Nephron (organoid): ENCODE measurements at regions not wholly inside any gene's neighbourhood (a gene's known extent, or its start where the extent isn't known, plus 50 kb on each side); places are given as distances from the start of the nearest gene placed in this dataset.

Experiments used
- H3K27ac Mint-ChIP-seq, 3 experiments: 2 replicates each; pipeline ENCODE4 v1.8.0; 2020; ENCODE audit warnings: mixed read lengths in 3 of 3, mild to moderate bottlenecking in 2 of 3, moderate library complexity in 1 of 3
- H3K27me3 Mint-ChIP-seq: 2 replicates; pipeline ENCODE4 v1.8.0; 2021; ENCODE audit warnings: low read depth, mild to moderate bottlenecking, moderate library complexity, mixed read lengths
- H3K36me3 Mint-ChIP-seq: 2 replicates; pipeline ENCODE4 v1.8.0; 2020; ENCODE audit warnings: low read depth, mixed read lengths
- H3K4me1 Mint-ChIP-seq: 2 replicates; pipeline ENCODE4 v1.8.0; 2020; ENCODE audit warnings: mixed read lengths
- H3K4me3 Mint-ChIP-seq, 3 experiments: 2 replicates each; pipeline ENCODE4 v1.8.0; 2020; ENCODE audit warnings: mild to moderate bottlenecking in 3 of 3, mixed read lengths in 3 of 3, moderate library complexity in 2 of 3
- H3K9me3 Mint-ChIP-seq: 2 replicates; pipeline ENCODE4 v1.8.0; 2020; ENCODE audit warnings: mixed read lengths
- CTCF ChIP-seq, 3 experiments: fragments of 200-600 bp; sonication (generic); IDR thresholded peaks; one replicate each; pipeline ENCODE4 v1.5.0; 2021; ENCODE audit warnings: antibody characterized with exemption in 3 of 3; ENCODE audit not compliant: unreplicated experiment in 3 of 3

- Mint-ChIP-seq H3K4me1 (peaks cover 51% of the 10 kb centered on the region), H3K9me3 (no peaks in the 10 kb centered on the region), H3K27me3 (peaks cover 17% of the 10 kb centered on the region), H3K4me3 (peak overlapping the region in 2 of 3 experiments; percentile 7 to 43), H3K27ac (peak overlapping the region; percentile 92 to 98 (median 97)), H3K36me3 (no peaks in the 10 kb centered on the region)
- no peak for TF ChIP-seq CTCF (IDR thresholded peaks at IDR 0.05; ENCODE audit: unreplicated experiment in 3 of 3)
Measured at GRCh38 chr11:120061036-120061760, 76.7 kb downstream of the TRIM29 start.

DNA sequence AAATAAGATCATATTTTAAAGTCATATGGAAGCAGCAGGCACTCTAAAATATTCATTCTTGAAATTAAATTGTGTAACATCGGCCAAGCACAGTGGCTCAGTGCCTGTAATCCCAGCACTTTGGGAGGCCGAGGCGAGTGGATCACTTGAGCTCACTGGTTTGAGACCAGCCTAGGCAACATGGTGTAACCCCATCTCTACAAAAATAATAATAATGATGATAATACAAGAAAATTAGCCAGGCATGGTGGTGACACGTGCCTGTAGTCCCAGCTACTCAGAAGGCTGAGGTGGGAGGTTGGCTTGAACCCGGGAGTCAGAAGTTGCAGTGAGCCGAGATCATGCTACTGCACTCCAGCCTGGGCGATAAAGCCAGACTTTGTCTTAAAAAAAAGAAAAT, 77.4 kb downstream of the TRIM29 start:
- peak overlapping the region in 1 of 3 experiments; percentile 7 for H3K4me3 Mint-ChIP-seq
- no peak for TF ChIP-seq CTCF (IDR thresholded peaks at IDR 0.05; ENCODE audit: unreplicated experiment in 3 of 3)
- no peaks in the 10 kb centered on the region for H3K9me3 Mint-ChIP-seq
- H3K4me1 Mint-ChIP-seq = peaks cover 54% of the 10 kb centered on the region
- no peaks in the 10 kb centered on the region for H3K36me3 Mint-ChIP-seq
- peaks cover 17% of the 10 kb centered on the region for H3K27me3 Mint-ChIP-seq
- H3K27ac Mint-ChIP-seq = peak overlapping the region; percentile 63 to 98 (median 97)

DNA sequence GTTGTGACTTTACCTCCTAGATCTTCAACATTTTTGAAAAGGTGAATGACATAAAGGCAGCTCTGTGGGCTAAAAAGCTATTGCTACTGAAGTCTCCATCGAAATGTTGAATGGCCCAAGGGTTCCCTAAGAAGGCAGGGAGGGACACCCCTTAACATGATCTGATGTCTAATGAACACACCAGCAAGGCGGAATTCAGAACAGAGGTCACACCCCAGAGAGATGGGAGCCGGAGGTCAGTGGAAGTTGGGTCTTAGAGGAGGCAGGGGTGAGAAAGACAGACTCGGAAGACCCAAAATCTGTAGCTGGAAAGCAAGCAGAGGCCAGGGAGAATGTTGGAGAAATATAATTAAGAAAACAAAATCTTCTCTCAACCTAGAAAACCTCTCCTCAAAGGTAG, 79.0 kb downstream of the TRIM29 start:
- TF ChIP-seq CTCF (IDR thresholded peaks at IDR 0.05; ENCODE audit: unreplicated experiment in 3 of 3) = no peak
- peaks cover 13% of the 10 kb centered on the region for H3K27me3 Mint-ChIP-seq
- peak overlapping the region in 2 of 3 experiments; percentile 3 to 43 for H3K27ac Mint-ChIP-seq
- no peak overlapping the region for H3K4me3 Mint-ChIP-seq
- peaks cover 51% of the 10 kb centered on the region for H3K4me1 Mint-ChIP-seq
- H3K9me3 Mint-ChIP-seq = no peaks in the 10 kb centered on the region
- H3K36me3 Mint-ChIP-seq = no peaks in the 10 kb centered on the region

- Mint-ChIP-seq H3K4me1 (peaks cover 51% of the 10 kb centered on the region), H3K27ac (peak overlapping the region; percentile 3 to 48 (median 25)), H3K4me3 (no peak overlapping the region), H3K27me3 (peaks cover 8% of the 10 kb centered on the region), H3K9me3 (no peaks in the 10 kb centered on the region), H3K36me3 (no peaks in the 10 kb centered on the region)
- no peak for TF ChIP-seq CTCF (IDR thresholded peaks at IDR 0.05; ENCODE audit: unreplicated experiment in 3 of 3)
Measured at GRCh38 chr11:120057595-120058581, 80.0 kb downstream of the TRIM29 start.

DNA sequence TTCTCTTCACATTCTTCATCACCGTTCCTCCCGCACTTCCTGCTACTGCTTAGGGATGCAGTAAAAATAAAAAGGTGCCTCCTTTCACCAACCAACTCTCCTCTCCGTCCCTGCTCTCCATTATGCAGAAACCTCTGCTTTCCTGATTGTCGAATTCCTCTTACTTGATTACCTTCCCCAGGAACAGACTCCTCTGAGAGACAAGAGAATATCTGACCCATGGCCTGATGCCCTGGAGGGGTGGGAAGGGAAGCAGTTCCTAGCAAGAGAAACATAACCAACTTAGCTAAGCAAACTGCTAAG, 80.9 kb downstream of the TRIM29 start:
- TF ChIP-seq CTCF (IDR thresholded peaks at IDR 0.05; ENCODE audit: unreplicated experiment in 3 of 3) = no peak
- Mint-ChIP-seq H3K27me3 (peaks cover 15% of the 10 kb centered on the region), H3K27ac (peak overlapping the region in 1 of 3 experiments; percentile 7), H3K36me3 (no peaks in the 10 kb centered on the region), H3K4me1 (peaks cover 44% of the 10 kb centered on the region), H3K4me3 (no peak overlapping the region), H3K9me3 (no peaks in the 10 kb centered on the region)
